ENCODE measurements at regions not wholly inside any gene's neighbourhood (a gene's known extent, or its start where the extent isn't known, plus 50 kb on each side); places are given as distances from the start of the nearest gene placed in this dataset.

- no peak for DNase-seq
- no peaks in the 10 kb centered on the region for H3K4me1 ChIP-seq
- intact Hi-C loops (cut with DNase I): no loop called here
- no peak overlapping the region for H3K27ac ChIP-seq
- no peaks in the 10 kb centered on the region for H3K27me3 ChIP-seq
- H3K36me3 ChIP-seq: no peaks in the 10 kb centered on the region
- H3K4me3 ChIP-seq: no peak overlapping the region
- no peaks in the 10 kb centered on the region for H3K9me3 ChIP-seq
- no peak overlapping the region for H3K9ac ChIP-seq (ENCODE audit: low read depth in 2 of 2, low read length in 2 of 2)
- no peak for TF ChIP-seq CTCF (IDR thresholded peaks at IDR 0.05)
These were observed 231.7 kb upstream of the STXBP5 start for GRCh38 chr6:146972546-146972945.

- intact Hi-C loops (cut with DNase I): no loop called here
- Histone ChIP-seq H3K4me3 (no peak overlapping the region), H3K36me3 (no peaks in the 10 kb centered on the region), H3K9ac (ENCODE audit: low read depth in 2 of 2, low read length in 2 of 2) (no peak overlapping the region), H3K4me1 (no peaks in the 10 kb centered on the region), H3K9me3 (no peaks in the 10 kb centered on the region), H3K27me3 (no peaks in the 10 kb centered on the region), H3K27ac (no peak overlapping the region)
- no peak for DNase-seq
- no peak for TF ChIP-seq CTCF (IDR thresholded peaks at IDR 0.05)
These were observed 229.9 kb upstream of the STXBP5 start for GRCh38 chr6:146974351-146974750.

- Histone ChIP-seq H3K27ac (no peak overlapping the region), H3K4me1 (no peaks in the 10 kb centered on the region), H3K4me3 (no peak overlapping the region), H3K36me3 (no peaks in the 10 kb centered on the region), H3K9ac (ENCODE audit: low read depth in 2 of 2, low read length in 2 of 2) (no peak overlapping the region), H3K9me3 (no peaks in the 10 kb centered on the region), H3K27me3 (no peaks in the 10 kb centered on the region)
- no peak for DNase-seq
- intact Hi-C loops (cut with DNase I): no loop called here
- no peak for TF ChIP-seq CTCF (IDR thresholded peaks at IDR 0.05)
These were observed 229.1 kb upstream of the STXBP5 start for GRCh38 chr6:146975093-146975492.

GRCh38 chr6:146980900-146981329 is 223.3 kb upstream of the STXBP5 start:
- H3K4me1 ChIP-seq: no peaks in the 10 kb centered on the region
- intact Hi-C loops (cut with DNase I): no loop called here
- H3K4me3 ChIP-seq: no peak overlapping the region
- H3K27me3 ChIP-seq: no peaks in the 10 kb centered on the region
- TF ChIP-seq CTCF (IDR thresholded peaks at IDR 0.05): no peak
- no peak overlapping the region for H3K27ac ChIP-seq
- H3K9me3 ChIP-seq: no peaks in the 10 kb centered on the region
- H3K36me3 ChIP-seq: no peaks in the 10 kb centered on the region
- no peak for DNase-seq
- no peak overlapping the region for H3K9ac ChIP-seq (ENCODE audit: low read depth in 2 of 2, low read length in 2 of 2)

- H3K4me3 ChIP-seq: no peak overlapping the region
- no peak overlapping the region for H3K9ac ChIP-seq (ENCODE audit: low read depth in 2 of 2, low read length in 2 of 2)
- intact Hi-C loops (cut with DNase I): no loop called here
- no peaks in the 10 kb centered on the region for H3K27me3 ChIP-seq
- H3K9me3 ChIP-seq: no peaks in the 10 kb centered on the region
- H3K36me3 ChIP-seq: no peaks in the 10 kb centered on the region
- no peak for DNase-seq
- no peak for TF ChIP-seq CTCF (IDR thresholded peaks at IDR 0.05)
- H3K27ac ChIP-seq: no peak overlapping the region
- no peaks in the 10 kb centered on the region for H3K4me1 ChIP-seq
These were observed 222.2 kb upstream of the STXBP5 start for GRCh38 chr6:146981981-146982380.
